Osteoblast (primary cell): ENCODE measurements at regions not wholly inside any gene's neighbourhood (a gene's known extent, or its start where the extent isn't known, plus 50 kb on each side); places are given as distances from the start of the nearest gene placed in this dataset.

ENCODE experiments used
- DNase-seq: peaks from one replicate; pipeline ENCODE4 v3.0.0; 2011; ENCODE audit warnings: low spot score, mixed read lengths; ENCODE audit not compliant: insufficient read length; ENCODE audit errors: missing footprints
- H2AFZ ChIP-seq: 2 replicates; pipeline ENCODE4 v1.6.0; 2011; ENCODE audit warnings: mild to moderate bottlenecking, low read length
- H3K27ac ChIP-seq: 2 replicates; pipeline ENCODE4 v1.5.1; 2011; ENCODE audit warnings: mild to moderate bottlenecking, low read depth, low read length, moderate library complexity
- H3K27me3 ChIP-seq: 2 replicates; pipeline ENCODE4 v1.6.0; 2012; ENCODE audit warnings: mild to moderate bottlenecking, control low read depth, inconsistent platforms, low read length, moderate library complexity; ENCODE audit not compliant: insufficient read depth
- H3K36me3 ChIP-seq: 2 replicates; pipeline ENCODE4 v1.5.1; 2011; ENCODE audit warnings: mild to moderate bottlenecking, low read length, control low read depth, moderate library complexity; ENCODE audit not compliant: insufficient read depth
- H3K4me1 ChIP-seq: 2 replicates; pipeline ENCODE4 v1.5.1; 2011; ENCODE audit warnings: mild to moderate bottlenecking, low read length, control low read depth, moderate library complexity; ENCODE audit not compliant: insufficient read depth
- H3K4me2 ChIP-seq: 2 replicates; pipeline ENCODE4 v1.6.0; 2011; ENCODE audit warnings: mild to moderate bottlenecking, low read length; ENCODE audit not compliant: insufficient read depth
- H3K4me3 ChIP-seq: fragments of 200-600 bp; sonication (generic); 3 replicates; pipeline ENCODE4 v1.5.1; 2012; ENCODE audit warnings: mild to moderate bottlenecking, low read length, inconsistent platforms; ENCODE audit not compliant: insufficient read depth
- H3K79me2 ChIP-seq: 2 replicates; pipeline ENCODE4 v1.6.0; 2012; ENCODE audit warnings: mild to moderate bottlenecking, low read length, control low read depth, inconsistent platforms; ENCODE audit not compliant: insufficient read depth
- H3K9me3 ChIP-seq: 2 replicates; pipeline ENCODE4 v1.5.1; 2011; ENCODE audit warnings: low read depth, low read length, control low read depth
- H4K20me1 ChIP-seq: 2 replicates; pipeline ENCODE4 v1.6.0; 2012; ENCODE audit warnings: mild to moderate bottlenecking, low read length, control low read depth; ENCODE audit not compliant: insufficient read depth
- TF ChIP-seq, protein P1 (sequence below): IDR thresholded peaks from 2 replicates; pipeline ENCODE4 v1.5.1; 2011; ENCODE audit warnings: mild to moderate bottlenecking, low read depth, low read length, moderate library complexity; ENCODE audit errors: extremely low read depth

DNA sequence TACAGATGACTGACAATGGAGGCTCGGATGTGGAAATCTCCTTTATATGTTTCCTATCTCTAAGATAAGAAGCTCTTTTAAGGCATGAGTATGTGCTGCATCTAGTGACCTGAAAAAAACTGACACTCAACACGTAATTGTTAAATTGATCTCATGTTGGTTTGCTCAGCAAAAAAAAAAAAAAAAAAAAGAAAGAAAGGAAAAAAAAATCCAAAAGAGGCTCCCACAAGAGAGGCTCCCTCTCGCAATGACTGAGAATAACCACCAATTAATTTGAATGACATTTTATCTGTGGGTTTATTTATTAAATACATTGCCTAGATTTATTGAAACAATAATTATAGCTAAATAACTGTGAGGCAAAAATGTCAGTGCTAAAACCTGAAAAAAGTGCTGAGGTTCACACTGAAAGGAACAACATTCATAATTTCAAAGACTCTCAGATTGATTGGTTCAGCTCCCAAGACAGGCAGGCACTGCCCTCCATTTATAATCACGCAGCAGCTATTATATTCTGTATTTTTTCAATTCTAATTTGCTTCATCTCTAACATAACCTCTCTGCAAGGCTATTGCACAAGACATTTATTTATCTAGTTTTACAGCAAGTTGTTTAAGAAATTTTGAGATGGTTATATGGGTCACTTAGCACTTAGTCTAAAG is 184.5 kb upstream of the TMPRSS15 start:
- no peak overlapping the region for H3K4me3 ChIP-seq
- H3K4me2 ChIP-seq, result no peak overlapping the region
- H3K79me2 ChIP-seq, result no peaks in the 10 kb centered on the region
- no peaks in the 10 kb centered on the region for H3K27me3 ChIP-seq
- H4K20me1 ChIP-seq, result no peaks in the 10 kb centered on the region
- no peaks in the 10 kb centered on the region for H3K4me1 ChIP-seq
- H2AFZ ChIP-seq, result no peak overlapping the region
- TF ChIP-seq, protein P1, sequence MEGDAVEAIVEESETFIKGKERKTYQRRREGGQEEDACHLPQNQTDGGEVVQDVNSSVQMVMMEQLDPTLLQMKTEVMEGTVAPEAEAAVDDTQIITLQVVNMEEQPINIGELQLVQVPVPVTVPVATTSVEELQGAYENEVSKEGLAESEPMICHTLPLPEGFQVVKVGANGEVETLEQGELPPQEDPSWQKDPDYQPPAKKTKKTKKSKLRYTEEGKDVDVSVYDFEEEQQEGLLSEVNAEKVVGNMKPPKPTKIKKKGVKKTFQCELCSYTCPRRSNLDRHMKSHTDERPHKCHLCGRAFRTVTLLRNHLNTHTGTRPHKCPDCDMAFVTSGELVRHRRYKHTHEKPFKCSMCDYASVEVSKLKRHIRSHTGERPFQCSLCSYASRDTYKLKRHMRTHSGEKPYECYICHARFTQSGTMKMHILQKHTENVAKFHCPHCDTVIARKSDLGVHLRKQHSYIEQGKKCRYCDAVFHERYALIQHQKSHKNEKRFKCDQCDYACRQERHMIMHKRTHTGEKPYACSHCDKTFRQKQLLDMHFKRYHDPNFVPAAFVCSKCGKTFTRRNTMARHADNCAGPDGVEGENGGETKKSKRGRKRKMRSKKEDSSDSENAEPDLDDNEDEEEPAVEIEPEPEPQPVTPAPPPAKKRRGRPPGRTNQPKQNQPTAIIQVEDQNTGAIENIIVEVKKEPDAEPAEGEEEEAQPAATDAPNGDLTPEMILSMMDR, result no peak
- no peak overlapping the region for H3K27ac ChIP-seq
- H3K36me3 ChIP-seq, result no peaks in the 10 kb centered on the region
- DNase-seq, result no peak
- H3K9me3 ChIP-seq, result peaks cover 5% of the 10 kb centered on the region

GRCh38 chr21:18601146-18601545 is 197.6 kb upstream of the TMPRSS15 start:
- H2AFZ ChIP-seq, result no peak overlapping the region
- H3K36me3 ChIP-seq, result no peaks in the 10 kb centered on the region
- H3K9me3 ChIP-seq, result no peaks in the 10 kb centered on the region
- DNase-seq, result no peak
- no peaks in the 10 kb centered on the region for H3K4me1 ChIP-seq
- TF ChIP-seq, protein P1, result no peak
- no peaks in the 10 kb centered on the region for H3K79me2 ChIP-seq
- H3K27me3 ChIP-seq, result no peaks in the 10 kb centered on the region
- no peaks in the 10 kb centered on the region for H4K20me1 ChIP-seq
- no peak overlapping the region for H3K27ac ChIP-seq
- H3K4me3 ChIP-seq, result no peak overlapping the region
- H3K4me2 ChIP-seq, result no peak overlapping the region

GRCh38 chr21:18602711-18603110 is 199.1 kb upstream of the TMPRSS15 start:
- Histone ChIP-seq H4K20me1 (no peaks in the 10 kb centered on the region), H3K27me3 (no peaks in the 10 kb centered on the region), H3K36me3 (no peaks in the 10 kb centered on the region), H3K4me3 (no peak overlapping the region), H3K4me2 (no peak overlapping the region), H3K9me3 (no peaks in the 10 kb centered on the region), H3K27ac (no peak overlapping the region), H3K4me1 (no peaks in the 10 kb centered on the region), H2AFZ (no peak overlapping the region), H3K79me2 (no peaks in the 10 kb centered on the region)
- TF ChIP-seq, protein P1, result no peak
- no peak for DNase-seq

GRCh38 chr21:18603261-18603660 is 199.7 kb upstream of the TMPRSS15 start:
- Histone ChIP-seq H3K4me1 (no peaks in the 10 kb centered on the region), H3K27me3 (no peaks in the 10 kb centered on the region), H3K36me3 (no peaks in the 10 kb centered on the region), H3K4me2 (no peak overlapping the region), H4K20me1 (no peaks in the 10 kb centered on the region), H3K79me2 (no peaks in the 10 kb centered on the region), H3K27ac (no peak overlapping the region), H3K4me3 (no peak overlapping the region), H2AFZ (no peak overlapping the region), H3K9me3 (no peaks in the 10 kb centered on the region)
- TF ChIP-seq, protein P1, result no peak
- no peak for DNase-seq
